Stimulated activated CD8-positive, alpha-beta memory T cell treated with anti-CD3 and anti-CD28 coated beads, Interleukin-15, amount 100 ng/mL, for 4 hours (primary cell): ENCODE measurements at regions not wholly inside any gene's neighbourhood (a gene's known extent, or its start where the extent isn't known, plus 50 kb on each side); places are given as distances from the start of the nearest gene placed in this dataset.
"Not testable (repeated sequence)": the region's sequence is repeated elsewhere in the genome, so short reads cannot be mapped to it uniquely, and the experiment has no call there.

Source experiments
- DNase-seq, 2 donors: peaks; one replicate each; pipeline ENCODE4 v3.0.0-alpha.2; 2020; ENCODE audit warnings: low read depth in 2 of 2

GRCh38 chr12:9449657-9450126 is 158.0 kb downstream of the KLRB1 start:
- DNase-seq = not testable (repeated sequence)

GRCh38 chr12:9449181-9449580 is 158.5 kb downstream of the KLRB1 start:
- no peak for DNase-seq

- not testable (repeated sequence) for DNase-seq
Observed at GRCh38 chr12:9448648-9449047, 159.1 kb downstream of the KLRB1 start.

GRCh38 chr12:9447791-9448614 is 159.7 kb downstream of the KLRB1 start:
- peak; percentile 78 to 86 for DNase-seq

GRCh38 chr12:9446883-9447761 is 160.6 kb downstream of the KLRB1 start:
- not testable (repeated sequence) for DNase-seq

GRCh38 chr12:9440428-9440827 is 167.3 kb downstream of the KLRB1 start:
- DNase-seq = not testable (repeated sequence)

- not testable (repeated sequence) for DNase-seq
Observed at GRCh38 chr12:9435682-9436081, 172.0 kb downstream of the KLRB1 start.

GRCh38 chr12:9430385-9430784 is 177.3 kb downstream of the KLRB1 start:
- not testable (repeated sequence) for DNase-seq

GRCh38 chr12:9428856-9429255 is 178.9 kb downstream of the KLRB1 start:
- DNase-seq = not testable (repeated sequence)

GRCh38 chr12:9425429-9425828 is 182.3 kb downstream of the KLRB1 start:
- not testable (repeated sequence) for DNase-seq

- not testable (repeated sequence) for DNase-seq
Observed at GRCh38 chr12:9424175-9424740, 183.5 kb downstream of the KLRB1 start.

- DNase-seq = not testable (repeated sequence)
Observed at GRCh38 chr12:9422689-9423088, 185.0 kb downstream of the KLRB1 start.

GRCh38 chr12:9421520-9422086 is 186.1 kb downstream of the KLRB1 start:
- not testable (repeated sequence) for DNase-seq

GRCh38 chr12:9420817-9421519 is 186.7 kb downstream of the KLRB1 start:
- not testable (repeated sequence) for DNase-seq

GRCh38 chr12:9418669-9419041 is 189.1 kb downstream of the KLRB1 start:
- not testable (repeated sequence) for DNase-seq

GRCh38 chr12:9417947-9418668 is 189.6 kb downstream of the KLRB1 start:
- DNase-seq = not testable (repeated sequence)

- not testable (repeated sequence) for DNase-seq
Observed at GRCh38 chr12:9417341-9417740, 190.4 kb downstream of the KLRB1 start.

- not testable (repeated sequence) for DNase-seq
Observed at GRCh38 chr12:9416346-9416745, 191.4 kb downstream of the KLRB1 start.

GRCh38 chr12:9415898-9416297 is 191.8 kb downstream of the KLRB1 start:
- not testable (repeated sequence) for DNase-seq

GRCh38 chr12:9413862-9414261 is 193.9 kb downstream of the KLRB1 start:
- not testable (repeated sequence) for DNase-seq
